ENCODE measurements at regions not wholly inside any gene's neighbourhood (a gene's known extent, or its start where the extent isn't known, plus 50 kb on each side); places are given as distances from the start of the nearest gene placed in this dataset.

- Mint-ChIP-seq H3K27ac (no peak overlapping the region), H3K27me3 (ENCODE audit: low read depth) (peaks cover 2% of the 10 kb centered on the region; the same call in 1 of the 2 replicates), H3K9me3 (no peaks in the 10 kb centered on the region), H3K4me1 (no peaks in the 10 kb centered on the region), H3K4me3 (no peak overlapping the region), H3K36me3 (ENCODE audit: insufficient read depth in 1 of 3, low read depth in 3 of 3) (no peaks in the 10 kb centered on the region)
- Histone ChIP-seq H3K18ac (ENCODE audit: insufficient read length, low read depth, low read length) (no peak overlapping the region), H3K4me2 (ENCODE audit: insufficient read depth, insufficient read length, low read length) (no peak overlapping the region), H3K23me2 (ENCODE audit: insufficient read length, low read depth, low read length, poor library complexity, severe bottlenecking) (no peaks in the 10 kb centered on the region), H4K91ac (ENCODE audit: insufficient read length, low read depth, low read length) (no peak overlapping the region), H3T11ph (ENCODE audit: low read length) (no peak overlapping the region), H2AK5ac (ENCODE audit: insufficient read length, low read length) (no peak overlapping the region), H4K8ac (replicated peaks; ENCODE audit: insufficient read length, low read depth, low read length) (no peak overlapping the region), H3K23ac (ENCODE audit: insufficient read length, low read depth, low read length) (no peak overlapping the region), H3K9ac (ENCODE audit: extremely low read depth, insufficient read length, low read length) (no peak overlapping the region), H4K20me1 (ENCODE audit: control insufficient read depth, insufficient read depth, insufficient read length) (no peaks in the 10 kb centered on the region), H2BK12ac (ENCODE audit: insufficient read length, low read depth, low read length) (no peak overlapping the region), H3K56ac (ENCODE audit: insufficient read length, low read depth, low read length) (no peak overlapping the region), H3K27me3 (ENCODE audit: insufficient read depth, low read length) (no peaks in the 10 kb centered on the region), H3K27ac (ENCODE audit: insufficient read length, low read depth, low read length) (no peak overlapping the region), H3K79me1 (ENCODE audit: insufficient read depth, low read depth, low read length, poor library complexity, severe bottlenecking) (no peaks in the 10 kb centered on the region), H2BK15ac (ENCODE audit: low read depth, low read length) (no peak overlapping the region), H2BK5ac (ENCODE audit: insufficient read length, low read length) (no peak overlapping the region), H2AFZ (ENCODE audit: low read length) (no peak overlapping the region), H3K4me1 (ENCODE audit: insufficient read depth, low read length) (no peaks in the 10 kb centered on the region), H2BK20ac (ENCODE audit: low read depth, low read length, poor library complexity, severe bottlenecking) (no peak overlapping the region), H2BK120ac (ENCODE audit: low read depth, low read length, poor library complexity, severe bottlenecking) (no peak overlapping the region), H3K79me2 (ENCODE audit: insufficient read depth, low read length) (no peaks in the 10 kb centered on the region), H3K4ac (ENCODE audit: low read depth, low read length) (no peak overlapping the region), H3K9me3 (ENCODE audit: control insufficient read depth, low read depth, low read length) (no peaks in the 10 kb centered on the region), H3K14ac (ENCODE audit: insufficient read depth, low read length) (no peak overlapping the region), H4K5ac (ENCODE audit: insufficient read length, low read depth, low read length) (no peak overlapping the region)
- WGBS (ENCODE audit: extremely low coverage, insufficient read length, low lambda C conversion rate) = no CpG with 5 or more reads among the region's 2 CpGs
- TF ChIP-seq, protein P1, sequence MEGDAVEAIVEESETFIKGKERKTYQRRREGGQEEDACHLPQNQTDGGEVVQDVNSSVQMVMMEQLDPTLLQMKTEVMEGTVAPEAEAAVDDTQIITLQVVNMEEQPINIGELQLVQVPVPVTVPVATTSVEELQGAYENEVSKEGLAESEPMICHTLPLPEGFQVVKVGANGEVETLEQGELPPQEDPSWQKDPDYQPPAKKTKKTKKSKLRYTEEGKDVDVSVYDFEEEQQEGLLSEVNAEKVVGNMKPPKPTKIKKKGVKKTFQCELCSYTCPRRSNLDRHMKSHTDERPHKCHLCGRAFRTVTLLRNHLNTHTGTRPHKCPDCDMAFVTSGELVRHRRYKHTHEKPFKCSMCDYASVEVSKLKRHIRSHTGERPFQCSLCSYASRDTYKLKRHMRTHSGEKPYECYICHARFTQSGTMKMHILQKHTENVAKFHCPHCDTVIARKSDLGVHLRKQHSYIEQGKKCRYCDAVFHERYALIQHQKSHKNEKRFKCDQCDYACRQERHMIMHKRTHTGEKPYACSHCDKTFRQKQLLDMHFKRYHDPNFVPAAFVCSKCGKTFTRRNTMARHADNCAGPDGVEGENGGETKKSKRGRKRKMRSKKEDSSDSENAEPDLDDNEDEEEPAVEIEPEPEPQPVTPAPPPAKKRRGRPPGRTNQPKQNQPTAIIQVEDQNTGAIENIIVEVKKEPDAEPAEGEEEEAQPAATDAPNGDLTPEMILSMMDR (conservative IDR thresholded peaks at IDR 0.05) = no peak
- DNase-seq = no peak
These were observed 153.3 kb upstream of the KCNN2 start for GRCh38 chr5:114208588-114208987.
